ENCODE measurements at regions not wholly inside any gene's neighbourhood (a gene's known extent, or its start where the extent isn't known, plus 50 kb on each side); places are given as distances from the start of the nearest gene placed in this dataset.

DNA sequence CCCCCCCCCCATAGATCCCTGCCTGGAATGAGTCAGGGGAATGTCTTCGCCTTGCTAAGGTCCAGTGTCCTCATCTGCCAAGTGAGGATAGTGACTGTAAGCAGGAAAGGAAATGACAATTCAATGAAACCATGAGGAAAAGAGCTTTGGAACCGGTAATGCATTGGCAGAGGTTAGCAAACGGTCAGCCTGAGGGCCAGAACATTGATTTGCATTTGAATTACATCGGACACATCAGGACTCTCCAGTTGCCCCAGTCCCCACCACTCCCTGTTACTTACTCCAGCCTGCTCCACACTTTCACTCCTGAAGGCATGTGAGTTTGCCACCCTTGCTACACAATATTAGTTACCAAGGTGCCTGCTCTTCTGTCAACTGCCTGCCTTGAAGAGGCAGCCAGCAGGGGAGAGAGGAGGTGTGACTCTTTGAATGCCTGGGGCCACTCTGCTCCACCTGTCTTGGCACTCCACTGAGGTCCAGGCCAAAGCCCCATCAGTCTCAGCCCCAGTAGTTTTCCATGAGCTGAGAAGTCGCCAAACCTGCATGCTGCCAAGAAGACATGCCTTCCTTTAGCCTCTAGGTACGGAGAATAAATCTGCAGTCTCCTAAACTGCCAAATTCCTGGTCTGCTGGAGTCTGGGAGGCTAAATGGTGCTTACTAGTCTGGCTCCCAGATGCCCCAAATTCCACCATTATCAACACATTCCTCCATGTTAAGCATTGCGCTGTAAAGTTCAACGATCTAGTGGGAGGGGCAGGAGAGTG lies 191.7 kb upstream of the TLE3 start:
- H3K9me3 ChIP-seq (replicated peaks): no peaks in the 10 kb centered on the region
- TF ChIP-seq, protein P1, sequence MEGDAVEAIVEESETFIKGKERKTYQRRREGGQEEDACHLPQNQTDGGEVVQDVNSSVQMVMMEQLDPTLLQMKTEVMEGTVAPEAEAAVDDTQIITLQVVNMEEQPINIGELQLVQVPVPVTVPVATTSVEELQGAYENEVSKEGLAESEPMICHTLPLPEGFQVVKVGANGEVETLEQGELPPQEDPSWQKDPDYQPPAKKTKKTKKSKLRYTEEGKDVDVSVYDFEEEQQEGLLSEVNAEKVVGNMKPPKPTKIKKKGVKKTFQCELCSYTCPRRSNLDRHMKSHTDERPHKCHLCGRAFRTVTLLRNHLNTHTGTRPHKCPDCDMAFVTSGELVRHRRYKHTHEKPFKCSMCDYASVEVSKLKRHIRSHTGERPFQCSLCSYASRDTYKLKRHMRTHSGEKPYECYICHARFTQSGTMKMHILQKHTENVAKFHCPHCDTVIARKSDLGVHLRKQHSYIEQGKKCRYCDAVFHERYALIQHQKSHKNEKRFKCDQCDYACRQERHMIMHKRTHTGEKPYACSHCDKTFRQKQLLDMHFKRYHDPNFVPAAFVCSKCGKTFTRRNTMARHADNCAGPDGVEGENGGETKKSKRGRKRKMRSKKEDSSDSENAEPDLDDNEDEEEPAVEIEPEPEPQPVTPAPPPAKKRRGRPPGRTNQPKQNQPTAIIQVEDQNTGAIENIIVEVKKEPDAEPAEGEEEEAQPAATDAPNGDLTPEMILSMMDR (IDR thresholded peaks at IDR 0.05; ENCODE audit: borderline replicate concordance): no peak
- no peaks in the 10 kb centered on the region for H3K27me3 ChIP-seq (ENCODE audit: low read depth)
- intact Hi-C loops (cut with micrococcal nuclease): no loop called here
- DNase-seq: no peak
- H3K27ac ChIP-seq (replicated peaks): no peak overlapping the region
- H3K4me1 ChIP-seq: peaks cover 31% of the 10 kb centered on the region
- H3K36me3 ChIP-seq: no peaks in the 10 kb centered on the region
- H3K4me3 ChIP-seq: no peak overlapping the region

GRCh38 chr15:70286113-70286806 lies 188.5 kb upstream of the TLE3 start:
- no peak overlapping the region for H3K27ac ChIP-seq (replicated peaks)
- H3K9me3 ChIP-seq (replicated peaks): no peaks in the 10 kb centered on the region
- H3K36me3 ChIP-seq: no peaks in the 10 kb centered on the region
- no peak overlapping the region for H3K4me3 ChIP-seq
- intact Hi-C loops (cut with micrococcal nuclease): no loop called here
- no peak for DNase-seq
- H3K4me1 ChIP-seq: peaks cover 32% of the 10 kb centered on the region
- TF ChIP-seq, protein P1 (IDR thresholded peaks at IDR 0.05; ENCODE audit: borderline replicate concordance): no peak
- no peaks in the 10 kb centered on the region for H3K27me3 ChIP-seq (ENCODE audit: low read depth)

DNA sequence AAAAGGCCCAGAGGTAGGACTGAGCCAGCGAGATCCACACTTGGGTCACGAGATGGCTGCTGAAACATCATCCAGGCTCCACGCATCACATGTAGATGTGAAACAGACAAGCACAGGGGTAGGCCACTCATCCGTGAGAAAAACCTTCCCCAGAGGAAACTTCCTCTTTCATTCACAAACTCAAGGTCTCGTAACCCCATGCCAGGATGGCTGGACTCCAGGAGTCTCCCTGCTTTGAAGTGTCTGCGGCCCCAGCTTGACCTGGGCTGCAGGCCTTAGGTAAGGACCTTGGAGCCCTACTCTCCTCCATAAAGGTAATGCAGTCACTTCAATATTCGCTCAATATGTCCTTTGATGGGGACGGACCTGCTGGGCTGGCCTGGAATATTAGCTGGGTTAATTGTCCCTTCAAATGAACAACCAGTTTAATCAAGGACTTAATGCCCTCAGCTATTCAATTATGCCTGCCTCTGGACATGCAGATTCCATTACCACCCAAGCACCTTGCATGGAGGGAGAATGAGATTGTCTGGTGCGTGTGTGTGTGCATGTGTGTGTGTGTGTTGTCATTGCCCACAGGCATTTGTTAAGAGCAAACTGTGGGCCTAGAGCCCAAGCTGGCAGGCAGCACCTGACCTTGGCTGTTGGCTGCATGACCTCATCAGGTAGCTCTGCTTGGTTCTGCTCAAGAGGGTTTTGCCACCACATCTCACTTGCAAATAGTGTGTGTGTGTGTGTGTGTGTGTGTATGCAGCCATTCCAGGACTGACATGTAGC lies 186.9 kb upstream of the TLE3 start:
- intact Hi-C loops (cut with micrococcal nuclease): no loop called here
- no peak overlapping the region for H3K27ac ChIP-seq (replicated peaks)
- peaks cover 17% of the 10 kb centered on the region for H3K4me1 ChIP-seq
- no peaks in the 10 kb centered on the region for H3K36me3 ChIP-seq
- H3K9me3 ChIP-seq (replicated peaks): no peaks in the 10 kb centered on the region
- TF ChIP-seq, protein P1 (IDR thresholded peaks at IDR 0.05; ENCODE audit: borderline replicate concordance): no peak
- no peaks in the 10 kb centered on the region for H3K27me3 ChIP-seq (ENCODE audit: low read depth)
- H3K4me3 ChIP-seq: no peak overlapping the region
- peak; percentile 57 for DNase-seq

DNA sequence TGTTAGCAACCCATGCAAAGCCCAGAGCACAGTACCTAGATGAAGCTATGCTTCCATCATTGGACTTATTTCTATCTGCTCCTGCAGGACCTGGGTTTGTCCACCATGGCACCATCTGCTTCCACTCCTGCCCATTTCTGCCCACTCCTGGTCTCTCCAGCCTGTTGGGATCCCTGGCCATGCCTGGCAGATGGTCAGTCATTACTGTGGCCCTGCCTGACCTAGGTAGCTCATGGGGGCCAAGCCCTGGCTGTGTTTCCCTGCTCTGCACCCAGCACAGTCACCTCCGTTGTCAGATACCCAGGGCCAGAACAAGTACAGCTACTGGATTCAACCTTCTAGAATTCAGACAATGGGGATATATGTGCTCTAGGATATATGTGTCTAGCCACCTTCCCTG lies 185.8 kb upstream of the TLE3 start:
- no peak for DNase-seq
- Histone ChIP-seq H3K27ac (replicated peaks) (no peak overlapping the region), H3K9me3 (replicated peaks) (no peaks in the 10 kb centered on the region), H3K27me3 (ENCODE audit: low read depth) (no peaks in the 10 kb centered on the region), H3K36me3 (no peaks in the 10 kb centered on the region), H3K4me3 (no peak overlapping the region), H3K4me1 (peaks cover 13% of the 10 kb centered on the region)
- intact Hi-C loops (cut with micrococcal nuclease): no loop called here
- TF ChIP-seq, protein P1 (IDR thresholded peaks at IDR 0.05; ENCODE audit: borderline replicate concordance): no peak

DNA sequence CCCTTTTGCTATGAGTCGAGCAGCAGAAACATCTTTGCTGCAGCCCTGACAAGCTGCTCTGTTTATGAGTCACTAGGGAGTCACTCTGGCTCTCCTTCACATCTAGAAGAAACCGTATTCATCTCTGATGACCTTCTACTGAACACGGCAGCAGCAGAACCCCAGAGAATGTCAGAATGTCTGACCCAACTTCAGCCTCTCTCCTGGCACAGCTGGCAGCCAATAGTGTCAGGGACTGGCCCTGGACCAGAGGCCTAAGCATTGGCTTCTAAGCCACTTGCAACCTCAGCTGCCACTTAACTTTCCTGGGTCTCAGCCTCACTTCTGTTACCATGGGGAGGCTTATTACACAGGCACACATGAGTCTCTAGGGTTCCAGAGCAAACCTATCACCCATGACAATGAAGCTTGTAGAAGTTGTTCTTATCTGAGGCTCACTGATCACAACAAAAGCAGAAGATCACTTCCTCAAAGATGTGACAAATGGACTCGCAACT lies 184.1 kb upstream of the TLE3 start:
- H3K4me3 ChIP-seq: no peak overlapping the region
- H3K27ac ChIP-seq (replicated peaks): no peak overlapping the region
- no peaks in the 10 kb centered on the region for H3K27me3 ChIP-seq (ENCODE audit: low read depth)
- DNase-seq: no peak
- no peaks in the 10 kb centered on the region for H3K36me3 ChIP-seq
- TF ChIP-seq, protein P1 (IDR thresholded peaks at IDR 0.05; ENCODE audit: borderline replicate concordance): no peak
- H3K4me1 ChIP-seq: peaks cover 13% of the 10 kb centered on the region
- no peaks in the 10 kb centered on the region for H3K9me3 ChIP-seq (replicated peaks)
- intact Hi-C loops (cut with micrococcal nuclease): no loop called here

Data from left ventricle myocardium inferior (tissue), 1 donor.